ENCODE measurements at regions not wholly inside any gene's neighbourhood (a gene's known extent, or its start where the extent isn't known, plus 50 kb on each side); places are given as distances from the start of the nearest gene placed in this dataset.

- DNase-seq, result no peak
Observed at GRCh38 chr3:70840106-70840870, 527.9 kb upstream of the MDFIC2 start.

- DNase-seq, result no peak
Observed at GRCh38 chr3:70833239-70833960, 521.0 kb upstream of the MDFIC2 start.

GRCh38 chr3:70832834-70833205, 520.4 kb upstream of the MDFIC2 start:
- no peak for DNase-seq

- DNase-seq, result no peak
Observed at GRCh38 chr3:70832089-70832833, 519.8 kb upstream of the MDFIC2 start.

GRCh38 chr3:70829092-70829491, 516.7 kb upstream of the MDFIC2 start:
- DNase-seq, result no peak

- DNase-seq, result no peak
Observed at GRCh38 chr3:70824773-70825172, 512.3 kb upstream of the MDFIC2 start.

GRCh38 chr3:70824078-70824477, 511.6 kb upstream of the MDFIC2 start:
- no peak for DNase-seq

GRCh38 chr3:70823622-70824021, 511.2 kb upstream of the MDFIC2 start:
- no peak for DNase-seq

- no peak for DNase-seq
Observed at GRCh38 chr3:70822669-70823068, 510.2 kb upstream of the MDFIC2 start.

- DNase-seq, result no peak
Observed at GRCh38 chr3:70821602-70822001, 509.2 kb upstream of the MDFIC2 start.

- DNase-seq, result no peak
Observed at GRCh38 chr3:70820397-70820796, 508.0 kb upstream of the MDFIC2 start.

GRCh38 chr3:70818145-70818544, 505.7 kb upstream of the MDFIC2 start:
- DNase-seq, result no peak

GRCh38 chr3:70816346-70816745, 503.9 kb upstream of the MDFIC2 start:
- no peak for DNase-seq

GRCh38 chr3:70815817-70816216, 503.4 kb upstream of the MDFIC2 start:
- no peak for DNase-seq

- DNase-seq, result no peak
Observed at GRCh38 chr3:70813311-70813710, 500.9 kb upstream of the MDFIC2 start.

- DNase-seq, result no peak
Observed at GRCh38 chr3:70811880-70812279, 499.4 kb upstream of the MDFIC2 start.

- DNase-seq, result no peak
Observed at GRCh38 chr3:70808881-70809280, 496.4 kb upstream of the MDFIC2 start.

- no peak for DNase-seq
Observed at GRCh38 chr3:70806556-70806955, 494.1 kb upstream of the MDFIC2 start.

- DNase-seq, result no peak
Observed at GRCh38 chr3:70806021-70806420, 493.6 kb upstream of the MDFIC2 start.

- no peak for DNase-seq
Observed at GRCh38 chr3:70805061-70805889, 492.8 kb upstream of the MDFIC2 start.

GRCh38 chr3:70803891-70804290, 491.5 kb upstream of the MDFIC2 start:
- DNase-seq, result no peak

GRCh38 chr3:70803319-70803718, 490.9 kb upstream of the MDFIC2 start:
- no peak for DNase-seq

GRCh38 chr3:70800951-70801350, 488.5 kb upstream of the MDFIC2 start:
- no peak for DNase-seq
